H1 (cell line): ENCODE measurements at regions not wholly inside any gene's neighbourhood (a gene's known extent, or its start where the extent isn't known, plus 50 kb on each side); places are given as distances from the start of the nearest gene placed in this dataset.
A peak's percentile ranks its signal among the peaks of the same experiment; 100 is the strongest.

ENCODE experiments used
- CREB1 ChIP-seq: IDR thresholded peaks from 2 replicates; pipeline ENCODE4 v1.6.1; 2012; ENCODE audit warnings: inconsistent platforms
- E2F6 ChIP-seq: IDR thresholded peaks from 2 replicates; pipeline ENCODE4 v1.6.1; 2012; ENCODE audit warnings: inconsistent platforms
- FOSL1 ChIP-seq: IDR thresholded peaks from 2 replicates; pipeline ENCODE4 v1.6.1; 2011; ENCODE audit warnings: mild to moderate bottlenecking, low read depth, low read length, moderate library complexity; ENCODE audit not compliant: insufficient read depth
- GABPA ChIP-seq: IDR thresholded peaks from 2 replicates; pipeline ENCODE4 v1.6.1; 2011; ENCODE audit warnings: mild to moderate bottlenecking, low read length, moderate library complexity, borderline replicate concordance; ENCODE audit not compliant: insufficient read depth
- JUND ChIP-seq: IDR thresholded peaks from 2 replicates; pipeline ENCODE4 v1.6.1; 2011; ENCODE audit warnings: mild to moderate bottlenecking, improper control_type of control experiment, low read length
- PHF8 ChIP-seq: fragments of 200-600 bp; sonication (generic); conservative IDR thresholded peaks from 2 replicates; pipeline ENCODE4 v1.7.1; 2012; ENCODE audit warnings: low read depth, mild to moderate bottlenecking, inconsistent platforms, low read length, moderate library complexity
- SP2 ChIP-seq: IDR thresholded peaks from 2 replicates; pipeline ENCODE4 v1.6.1; 2012; ENCODE audit warnings: mild to moderate bottlenecking, low read length, inconsistent platforms
- ZNF274 ChIP-seq: IDR thresholded peaks from 2 replicates; pipeline ENCODE4 v1.7.0; 2012; ENCODE audit warnings: low read length, borderline replicate concordance; ENCODE audit errors: extremely low read depth

DNA sequence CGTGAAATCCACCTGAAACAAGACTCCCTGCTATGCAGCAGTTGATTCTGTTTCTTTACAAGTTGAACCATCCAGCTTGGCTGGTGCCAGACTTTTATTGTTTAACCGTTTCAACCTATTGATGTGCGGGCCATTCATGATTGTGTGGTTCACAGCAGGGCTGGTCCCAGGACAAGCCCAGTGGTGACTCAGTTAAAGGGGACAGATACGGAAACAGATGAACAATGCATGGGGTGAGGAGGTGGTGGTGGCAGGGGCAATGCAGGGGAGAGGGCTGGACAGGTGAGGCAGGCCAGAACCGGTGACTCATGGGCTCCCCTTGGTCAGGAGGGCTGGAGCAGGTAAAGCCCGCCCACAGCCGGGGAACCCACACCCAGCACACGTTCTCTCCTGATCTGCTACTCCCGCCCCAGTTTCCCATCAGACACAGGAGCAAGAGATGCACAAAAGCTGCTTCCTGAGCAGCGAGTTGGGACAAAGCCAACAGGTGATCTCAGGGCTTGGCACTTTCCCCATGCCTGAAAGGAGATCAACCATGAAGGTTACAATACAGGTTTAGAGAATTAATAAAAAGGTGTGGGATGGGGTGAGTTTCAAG, 232.2 kb downstream of the LY86 start (continued):
- no peak for TF ChIP-seq GABPA
- TF ChIP-seq SP2 = no peak
- TF ChIP-seq FOSL1 = no peak
- TF ChIP-seq E2F6 = no peak
- no peak for TF ChIP-seq CREB1
- TF ChIP-seq ZNF274 = no peak
- no peak for TF ChIP-seq PHF8
- peak; percentile 43; the same call in 1 of the 2 replicates for TF ChIP-seq JUND
